Parathyroid adenoma (tissue), 2 donors: ENCODE measurements at regions not wholly inside any gene's neighbourhood (a gene's known extent, or its start where the extent isn't known, plus 50 kb on each side); places are given as distances from the start of the nearest gene placed in this dataset.

Experiments used
- H2AFZ ChIP-seq: fragments of 300-600 bp; sonication (generic); one replicate; pipeline ENCODE4 v1.7.0; 2017; ENCODE audit warnings: antibody characterized with exemption, mild to moderate bottlenecking
- H3K27ac ChIP-seq: fragments of 300-600 bp; sonication (generic); one replicate; pipeline ENCODE4 v1.7.0; 2017
- H3K27me3 ChIP-seq: fragments of 300-600 bp; sonication (generic); one replicate; pipeline ENCODE4 v1.7.0; 2017; ENCODE audit warnings: low read length; ENCODE audit not compliant: control insufficient read depth, insufficient read depth
- H3K36me3 ChIP-seq: fragments of 300-600 bp; sonication (generic); one replicate; pipeline ENCODE4 v1.7.0; 2017; ENCODE audit warnings: low read length; ENCODE audit not compliant: control insufficient read depth, insufficient read depth
- H3K4me1 ChIP-seq: fragments of 300-600 bp; sonication (generic); one replicate; pipeline ENCODE4 v1.7.0; 2017; ENCODE audit warnings: control low read depth
- H3K4me2 ChIP-seq: fragments of 300-600 bp; sonication (generic); one replicate; pipeline ENCODE4 v1.7.0; 2017; ENCODE audit warnings: low read length
- H3K4me3 ChIP-seq: fragments of 300-600 bp; sonication (generic); one replicate; pipeline ENCODE4 v1.7.0; 2017; ENCODE audit warnings: low read depth, low read length
- H3K79me2 ChIP-seq: fragments of 300-600 bp; sonication (generic); one replicate; pipeline ENCODE4 v1.7.0; 2017; ENCODE audit warnings: control low read depth
- H3K9ac ChIP-seq: fragments of 300-600 bp; sonication (generic); one replicate; pipeline ENCODE4 v1.7.0; 2017; ENCODE audit warnings: mild to moderate bottlenecking
- H3K9me3 ChIP-seq: fragments of 300-600 bp; sonication (generic); one replicate; pipeline ENCODE4 v1.7.0; 2017; ENCODE audit warnings: low read length; ENCODE audit not compliant: control insufficient read depth
- TF ChIP-seq, protein P1 (sequence below): fragments of 300-600 bp; sonication (generic); IDR thresholded peaks from one replicate; pipeline ENCODE4 v1.7.0; 2017; ENCODE audit warnings: antibody characterized with exemption, mild to moderate bottlenecking
- donor health status: primary hyperparathyroidism.

DNA sequence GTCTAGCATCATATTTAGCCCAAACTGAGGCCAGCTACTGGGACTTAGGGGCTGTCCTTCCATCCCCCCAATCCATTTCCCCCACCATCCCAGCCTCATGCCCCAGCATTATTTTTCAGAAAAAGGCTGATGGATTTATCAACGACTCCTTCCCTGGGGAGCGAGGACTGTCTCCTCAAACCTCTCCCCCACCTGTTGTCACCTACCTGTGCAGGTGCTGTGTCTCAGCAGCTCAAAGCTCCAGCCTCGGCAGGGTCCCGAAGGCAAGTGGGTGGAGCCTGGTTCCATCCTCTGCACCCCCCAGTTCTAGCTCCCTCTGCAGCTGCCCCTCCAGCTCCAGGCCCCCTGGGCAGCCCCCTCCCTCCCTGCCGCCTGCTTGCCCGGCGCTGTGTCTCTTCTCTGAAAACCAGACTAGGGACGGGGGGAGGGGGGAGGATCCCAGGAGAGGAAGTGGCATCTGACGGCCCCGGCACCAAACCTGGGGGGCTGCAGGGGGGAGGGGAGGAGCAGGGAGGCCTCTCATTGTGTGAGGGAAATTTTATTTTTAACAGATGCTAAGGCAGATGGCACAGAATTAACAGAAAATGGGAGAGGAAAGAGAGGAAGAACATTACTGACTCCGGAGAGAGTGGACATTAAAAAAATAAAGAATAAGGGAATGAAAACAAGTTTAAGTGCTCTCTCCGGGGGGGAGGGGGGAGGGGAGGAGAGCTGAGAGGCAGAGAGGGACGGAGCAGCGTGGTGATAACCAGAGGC lies 61.7 kb upstream of the PAX2 start:
- H3K27ac ChIP-seq, result no peak overlapping the region
- no peaks in the 10 kb centered on the region for H3K36me3 ChIP-seq
- no peaks in the 10 kb centered on the region for H3K4me1 ChIP-seq
- no peak overlapping the region for H3K9ac ChIP-seq
- no peak overlapping the region for H3K4me2 ChIP-seq
- H3K27me3 ChIP-seq, result peaks cover 7% of the 10 kb centered on the region
- TF ChIP-seq, protein P1, sequence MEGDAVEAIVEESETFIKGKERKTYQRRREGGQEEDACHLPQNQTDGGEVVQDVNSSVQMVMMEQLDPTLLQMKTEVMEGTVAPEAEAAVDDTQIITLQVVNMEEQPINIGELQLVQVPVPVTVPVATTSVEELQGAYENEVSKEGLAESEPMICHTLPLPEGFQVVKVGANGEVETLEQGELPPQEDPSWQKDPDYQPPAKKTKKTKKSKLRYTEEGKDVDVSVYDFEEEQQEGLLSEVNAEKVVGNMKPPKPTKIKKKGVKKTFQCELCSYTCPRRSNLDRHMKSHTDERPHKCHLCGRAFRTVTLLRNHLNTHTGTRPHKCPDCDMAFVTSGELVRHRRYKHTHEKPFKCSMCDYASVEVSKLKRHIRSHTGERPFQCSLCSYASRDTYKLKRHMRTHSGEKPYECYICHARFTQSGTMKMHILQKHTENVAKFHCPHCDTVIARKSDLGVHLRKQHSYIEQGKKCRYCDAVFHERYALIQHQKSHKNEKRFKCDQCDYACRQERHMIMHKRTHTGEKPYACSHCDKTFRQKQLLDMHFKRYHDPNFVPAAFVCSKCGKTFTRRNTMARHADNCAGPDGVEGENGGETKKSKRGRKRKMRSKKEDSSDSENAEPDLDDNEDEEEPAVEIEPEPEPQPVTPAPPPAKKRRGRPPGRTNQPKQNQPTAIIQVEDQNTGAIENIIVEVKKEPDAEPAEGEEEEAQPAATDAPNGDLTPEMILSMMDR, result no peak
- H3K79me2 ChIP-seq, result no peaks in the 10 kb centered on the region
- no peak overlapping the region for H3K4me3 ChIP-seq
- H3K9me3 ChIP-seq, result no peaks in the 10 kb centered on the region
- H2AFZ ChIP-seq, result no peak overlapping the region

GRCh38 chr10:100684688-100685235 lies 60.6 kb upstream of the PAX2 start:
- H3K9ac ChIP-seq, result no peak overlapping the region
- H3K79me2 ChIP-seq, result no peaks in the 10 kb centered on the region
- no peaks in the 10 kb centered on the region for H3K9me3 ChIP-seq
- no peaks in the 10 kb centered on the region for H3K36me3 ChIP-seq
- TF ChIP-seq, protein P1, result no peak
- peaks cover 7% of the 10 kb centered on the region for H3K27me3 ChIP-seq
- H3K4me3 ChIP-seq, result no peak overlapping the region
- H2AFZ ChIP-seq, result no peak overlapping the region
- H3K4me1 ChIP-seq, result no peaks in the 10 kb centered on the region
- no peak overlapping the region for H3K4me2 ChIP-seq
- H3K27ac ChIP-seq, result no peak overlapping the region

- no peak overlapping the region for H2AFZ ChIP-seq
Observed at GRCh38 chr10:100685331-100685730, 60.1 kb upstream of the PAX2 start.

GRCh38 chr10:100687143-100688003 lies 58.0 kb upstream of the PAX2 start:
- no peak overlapping the region for H3K9ac ChIP-seq
- no peaks in the 10 kb centered on the region for H3K4me1 ChIP-seq
- TF ChIP-seq, protein P1, result no peak
- peaks cover 7% of the 10 kb centered on the region for H3K27me3 ChIP-seq
- H3K79me2 ChIP-seq, result no peaks in the 10 kb centered on the region
- H3K4me2 ChIP-seq, result no peak overlapping the region
- H3K9me3 ChIP-seq, result no peaks in the 10 kb centered on the region
- H3K36me3 ChIP-seq, result no peaks in the 10 kb centered on the region
- H3K4me3 ChIP-seq, result no peak overlapping the region
- H2AFZ ChIP-seq, result no peak overlapping the region
- no peak overlapping the region for H3K27ac ChIP-seq

More at GRCh38 chr10:100685331-100685730, 60.1 kb upstream of the PAX2 start:
- Histone ChIP-seq H3K27ac (no peak overlapping the region), H3K36me3 (no peaks in the 10 kb centered on the region), H3K4me3 (no peak overlapping the region), H3K4me2 (no peak overlapping the region), H3K4me1 (no peaks in the 10 kb centered on the region), H3K9ac (no peak overlapping the region), H3K27me3 (peaks cover 7% of the 10 kb centered on the region), H3K79me2 (no peaks in the 10 kb centered on the region), H3K9me3 (no peaks in the 10 kb centered on the region)
- TF ChIP-seq, protein P1, result no peak
